Islet precursor cell (in vitro differentiated cells): ENCODE measurements at regions not wholly inside any gene's neighbourhood (a gene's known extent, or its start where the extent isn't known, plus 50 kb on each side); places are given as distances from the start of the nearest gene placed in this dataset.
"Not testable (repeated sequence)": the region's sequence is repeated elsewhere in the genome, so short reads cannot be mapped to it uniquely, and the experiment has no call there.

ENCODE experiments used
- DNase-seq: peaks from one replicate; pipeline ENCODE4 v3.0.0-alpha.2; 2018

DNA sequence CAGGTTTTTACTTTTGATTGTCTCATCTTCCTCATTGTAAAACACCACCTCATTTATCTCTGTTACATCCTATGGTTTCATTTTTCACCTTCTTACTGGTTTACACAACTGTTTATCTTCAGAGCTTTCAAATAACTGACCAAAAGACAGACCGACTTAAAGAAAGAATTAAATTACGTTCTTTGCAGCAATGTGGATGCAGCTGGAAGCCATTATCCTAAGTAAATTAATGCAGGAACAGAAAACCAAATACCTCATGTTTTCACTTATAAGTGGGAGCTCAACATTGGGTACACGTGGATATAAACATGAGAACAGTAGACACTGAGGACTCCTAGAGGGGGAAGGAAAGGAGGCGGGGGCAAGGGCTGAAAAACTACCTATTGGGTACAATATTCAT lies 729.0 kb upstream of the USP15 start:
- no peak for DNase-seq

DNA sequence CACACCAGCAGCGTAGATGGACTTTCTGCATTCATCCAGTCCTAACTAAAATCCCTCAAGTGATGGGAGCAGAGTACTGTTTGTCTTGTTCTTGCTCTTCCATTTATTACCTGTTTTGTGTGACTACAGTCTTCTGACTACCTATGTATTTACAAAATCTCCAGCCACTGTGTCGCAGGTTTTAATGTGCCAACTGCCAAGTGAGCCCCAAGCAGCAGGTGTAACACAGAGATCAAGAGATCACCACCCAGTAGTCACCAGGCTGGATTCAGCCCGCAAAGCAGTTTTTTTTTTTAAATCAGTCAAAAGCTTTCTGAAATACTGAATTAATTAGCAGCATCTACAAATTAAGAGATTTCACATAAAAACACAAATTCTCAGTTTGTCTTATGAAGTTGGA lies 724.1 kb upstream of the USP15 start:
- DNase-seq: no peak

DNA sequence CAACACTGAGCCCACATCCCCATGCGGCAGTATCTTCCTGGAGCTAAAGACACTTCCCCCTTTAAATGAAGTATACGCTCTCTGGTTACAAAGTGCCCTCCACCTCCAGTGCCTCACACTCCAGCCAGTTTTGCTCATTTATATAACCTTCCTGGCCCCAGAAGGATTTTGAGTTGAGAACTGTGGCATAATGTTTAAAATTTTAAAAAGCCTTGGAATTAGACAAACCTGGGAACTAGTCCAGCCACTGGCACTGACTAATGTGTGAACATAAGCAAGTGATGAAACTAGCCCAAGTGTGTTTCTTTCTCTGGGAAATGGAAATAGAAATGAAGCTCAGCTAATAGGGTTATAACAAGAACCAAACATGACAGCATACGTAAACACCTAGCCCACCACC lies 723.7 kb upstream of the USP15 start:
- DNase-seq: no peak

DNA sequence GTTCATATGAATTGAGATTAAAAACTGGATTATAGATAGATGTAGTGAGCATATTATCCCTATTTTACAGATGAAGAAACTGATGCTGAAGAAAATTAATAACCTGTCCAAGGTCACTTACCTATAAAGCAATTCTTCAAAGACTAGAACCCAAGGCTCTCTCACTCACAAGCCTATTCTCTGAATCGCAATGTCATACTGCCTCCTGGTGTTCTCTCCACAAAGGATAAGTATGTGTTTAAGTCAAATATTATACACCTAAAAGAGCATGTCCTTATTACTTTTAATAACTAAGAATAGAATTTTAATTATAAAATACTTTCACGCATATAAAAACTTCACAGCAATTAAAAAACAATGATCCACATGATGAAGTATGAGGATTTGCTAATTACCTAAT lies 721.3 kb upstream of the USP15 start:
- DNase-seq: no peak

DNA sequence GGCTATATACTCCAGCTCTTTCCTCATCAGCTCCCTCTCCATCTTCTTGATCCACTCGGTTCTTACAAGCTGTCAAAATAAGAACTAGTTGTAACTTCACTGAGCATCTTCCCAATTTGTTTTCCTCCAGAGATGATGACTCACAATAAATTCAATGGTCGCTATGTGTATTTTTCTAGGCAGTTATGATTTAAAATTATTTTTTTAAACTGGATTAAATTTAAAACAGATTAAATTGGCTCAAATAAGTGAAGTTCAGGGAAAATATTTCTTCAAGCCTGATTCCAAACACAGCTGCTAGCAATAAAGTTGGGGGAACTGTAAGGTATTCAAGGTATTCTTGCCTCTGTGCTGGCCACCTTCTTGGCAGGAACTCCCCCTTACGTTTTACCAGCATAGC lies 717.7 kb upstream of the USP15 start:
- DNase-seq: no peak

DNA sequence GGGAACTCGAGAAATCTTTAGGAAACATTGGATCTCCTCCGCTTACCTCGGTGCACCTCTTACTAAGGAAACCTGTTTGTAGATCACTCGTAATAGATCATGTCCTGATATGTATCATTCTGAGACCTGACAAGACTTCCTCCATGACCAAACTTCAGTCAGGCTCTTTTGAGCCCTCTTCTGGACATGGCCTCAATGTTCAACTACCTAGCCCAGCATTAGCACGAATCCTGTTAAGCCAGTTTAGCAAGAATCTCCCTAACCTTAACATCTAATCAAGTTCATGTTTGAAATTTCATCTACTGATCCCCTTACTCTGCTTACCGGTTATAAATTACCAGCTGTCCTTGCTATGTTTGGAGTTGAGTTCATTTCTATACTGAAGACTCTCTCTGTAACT lies 713.9 kb upstream of the USP15 start:
- peak; percentile 63 for DNase-seq

DNA sequence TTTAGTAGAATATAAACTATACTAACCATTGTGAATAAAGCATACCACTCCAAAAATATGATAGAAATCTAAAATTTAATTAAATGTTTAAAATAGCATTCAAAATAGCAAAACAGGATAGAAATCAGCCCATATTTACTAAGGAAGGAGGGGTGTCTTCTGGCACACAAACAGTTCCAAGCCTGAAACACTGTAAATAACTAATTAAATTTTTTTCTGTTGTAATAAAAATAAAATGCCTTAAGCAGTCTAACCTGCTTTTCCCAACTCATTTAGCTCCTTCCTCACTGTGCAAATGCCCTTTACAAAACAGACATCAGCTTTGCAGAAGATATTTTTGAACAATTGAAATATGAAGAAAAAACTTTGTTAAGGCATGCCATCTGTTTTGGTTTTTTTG lies 707.1 kb upstream of the USP15 start:
- no peak for DNase-seq

DNA sequence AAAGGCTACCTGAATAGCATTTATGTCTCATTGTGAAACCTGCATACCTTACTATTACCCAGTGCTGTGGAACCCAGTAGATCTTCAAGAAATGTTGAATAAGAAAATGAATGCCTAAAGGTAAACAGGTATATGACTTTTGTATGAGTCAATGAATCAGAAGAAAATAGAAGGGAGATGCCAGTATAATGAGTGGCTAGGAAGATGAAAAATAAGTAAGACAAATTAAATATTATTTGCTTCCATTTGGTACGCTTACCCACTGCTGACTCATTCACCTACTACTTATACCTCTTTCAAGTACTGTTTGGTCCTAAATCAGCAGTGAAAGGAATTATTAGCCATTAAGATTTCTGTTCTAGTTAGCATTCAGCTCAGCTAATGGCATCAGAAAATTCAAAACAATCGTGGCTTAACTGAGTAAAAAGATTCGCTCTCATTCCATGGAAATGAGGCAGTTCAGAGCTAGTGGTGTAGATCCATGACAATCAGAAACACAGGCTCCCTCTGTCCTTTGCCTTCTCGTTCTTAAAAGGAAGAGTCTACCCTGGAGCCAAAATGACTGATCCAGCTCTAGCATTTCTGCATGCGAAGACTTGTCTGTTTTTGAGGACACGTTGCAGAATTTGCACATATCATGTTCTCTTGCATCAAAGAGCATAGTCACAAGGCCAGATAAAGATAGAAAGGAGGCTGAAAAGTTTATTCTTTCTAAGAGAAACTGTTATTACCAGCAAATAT lies 705.8 kb upstream of the USP15 start:
- DNase-seq: no peak

DNA sequence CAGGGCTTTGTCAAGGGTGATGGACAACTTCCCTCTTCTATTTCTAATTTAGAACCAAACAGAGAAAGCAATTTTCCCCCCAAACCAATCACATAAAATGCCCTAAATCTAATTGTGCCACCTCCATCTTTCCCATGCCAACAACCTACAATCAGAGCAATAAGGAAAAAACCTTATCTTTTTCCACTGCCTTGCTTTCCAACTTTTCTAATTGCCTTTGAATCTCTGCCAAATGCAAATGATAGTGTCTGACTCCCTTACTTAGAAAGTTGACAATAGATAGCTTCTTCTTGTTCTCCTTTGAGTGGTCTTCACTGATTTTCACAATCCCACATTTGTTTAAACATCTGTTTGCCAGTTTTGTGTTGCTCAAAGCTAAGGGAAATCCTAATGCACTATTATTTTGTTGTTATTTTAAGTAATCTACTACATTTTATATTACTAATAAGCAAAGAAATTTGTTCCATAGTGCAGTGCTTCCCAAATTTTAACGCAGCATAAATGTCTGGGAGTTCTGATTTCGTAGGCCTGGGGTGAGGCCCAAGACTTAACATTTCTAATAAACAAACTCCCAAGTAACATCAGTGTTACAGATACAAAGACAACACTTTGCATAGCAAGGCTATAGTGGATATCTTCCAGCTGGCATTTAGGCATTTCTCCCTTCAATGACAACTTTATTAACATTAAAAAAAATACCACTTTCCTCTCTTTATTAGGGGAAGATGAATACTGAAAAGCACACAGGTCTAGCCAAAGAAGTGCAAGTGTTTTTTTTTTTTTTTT lies 696.3 kb upstream of the USP15 start:
- no peak for DNase-seq

DNA sequence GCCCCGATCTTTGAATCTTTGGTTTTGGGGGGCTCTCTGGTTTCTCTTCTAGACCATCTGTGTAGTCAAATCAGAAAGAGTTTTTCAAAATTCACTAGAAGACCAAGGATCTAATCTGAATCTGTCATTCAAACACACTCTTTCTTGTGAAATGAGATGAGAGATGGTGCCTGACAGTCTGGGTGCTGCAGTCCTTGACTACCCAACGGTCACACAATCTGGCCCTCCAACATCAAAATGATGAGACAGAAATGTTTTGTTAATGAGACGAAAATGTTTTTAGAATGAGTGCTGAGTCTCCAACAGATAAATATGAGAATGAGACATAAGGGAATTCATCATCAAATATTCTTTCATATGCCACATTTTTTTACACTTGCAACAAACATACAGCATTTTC lies 695.7 kb upstream of the USP15 start:
- DNase-seq: no peak

DNA sequence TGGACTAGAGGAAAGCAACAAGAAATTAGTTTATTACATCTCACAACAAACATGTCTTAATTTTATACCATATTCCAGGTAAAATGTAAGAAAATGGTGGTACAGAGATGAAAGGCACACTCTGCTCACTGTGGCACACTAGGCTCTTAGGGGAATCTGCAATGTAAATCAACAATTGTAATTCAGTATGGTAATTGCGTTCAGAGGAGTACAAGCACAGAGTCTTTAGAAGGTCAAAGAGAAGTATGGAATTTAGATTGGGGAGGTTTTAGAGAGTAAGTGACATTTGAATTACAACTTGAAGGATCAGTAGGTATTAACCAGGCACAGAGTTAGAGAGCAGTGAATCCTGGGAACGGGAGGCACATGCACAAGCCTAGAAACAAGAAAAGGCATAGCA lies 694.0 kb upstream of the USP15 start:
- DNase-seq: no peak

DNA sequence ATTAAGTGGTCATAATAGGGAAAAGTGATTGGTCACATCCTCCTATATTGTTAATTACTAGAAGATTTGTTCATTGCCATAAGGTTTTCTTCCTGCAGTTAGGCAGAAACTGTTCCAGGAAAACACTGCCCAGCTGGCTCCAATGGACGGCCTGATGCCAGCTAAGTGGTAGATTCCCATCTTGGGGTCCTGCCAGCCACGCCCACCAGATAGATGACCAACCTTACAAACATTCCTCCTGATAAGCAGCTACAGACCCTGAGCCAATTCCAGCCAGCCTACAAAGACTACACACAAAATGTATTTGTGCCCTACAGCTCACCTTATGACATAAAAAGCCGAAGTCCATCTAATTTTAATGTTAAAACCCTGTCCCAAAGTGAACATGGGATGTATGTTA lies 685.9 kb upstream of the USP15 start:
- no peak for DNase-seq

DNA sequence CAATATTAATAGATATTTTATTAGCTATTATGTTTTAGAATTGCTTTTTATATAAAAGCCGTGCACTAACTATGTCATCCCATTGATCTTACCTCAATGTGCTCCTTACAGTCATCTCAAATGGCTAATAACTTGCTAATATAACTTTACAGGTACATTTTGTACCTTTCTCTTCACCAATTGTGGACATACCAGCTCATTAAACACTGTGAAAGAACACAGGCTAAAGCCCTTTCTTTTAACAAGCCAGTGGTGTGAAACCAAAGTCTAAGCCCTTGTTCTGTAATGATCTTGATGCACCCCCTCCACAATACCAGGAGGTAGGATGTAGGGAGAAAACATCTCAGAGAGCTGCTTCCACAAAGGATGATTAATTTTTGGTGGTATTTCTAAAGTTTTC lies 675.3 kb upstream of the USP15 start:
- no peak for DNase-seq

DNA sequence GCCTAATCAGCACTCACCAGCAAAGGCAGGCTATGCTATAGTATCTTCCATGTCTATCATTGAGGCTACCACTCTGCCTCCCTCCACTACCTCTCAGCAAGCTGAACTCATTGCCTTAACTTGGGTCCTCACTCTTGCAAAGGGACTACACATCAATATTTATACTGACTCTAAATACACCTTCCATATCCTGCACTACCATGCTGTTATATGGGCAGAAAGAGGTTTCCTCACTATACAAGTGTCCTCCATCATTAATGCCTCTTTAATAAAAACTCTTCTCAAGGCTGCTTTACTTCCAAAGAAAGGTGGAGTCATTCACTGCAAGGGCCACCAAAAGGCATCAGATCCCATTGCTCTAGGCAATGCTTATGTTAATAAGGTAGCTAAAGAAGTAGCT lies 669.3 kb upstream of the USP15 start:
- not testable (repeated sequence) for DNase-seq

DNA sequence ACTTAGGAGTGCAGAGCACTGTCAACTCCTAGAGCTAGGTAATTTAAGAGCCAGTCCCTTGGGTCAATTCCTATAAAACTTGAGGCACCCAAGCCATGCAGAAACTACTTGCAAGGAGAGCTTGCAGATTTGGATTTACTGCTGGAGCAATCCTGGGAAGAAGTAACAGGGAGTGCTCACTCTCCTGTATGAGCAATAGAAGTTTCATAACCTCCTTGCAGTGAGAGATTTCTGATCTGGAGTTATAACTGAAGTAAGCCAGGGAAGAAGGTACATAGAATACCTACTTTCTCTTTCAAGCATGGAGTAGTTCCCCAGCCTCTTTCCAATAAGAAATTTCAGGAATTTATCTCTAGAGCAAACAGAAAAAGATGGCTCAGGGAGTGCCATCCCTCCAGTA lies 650.1 kb upstream of the USP15 start:
- DNase-seq: no peak

DNA sequence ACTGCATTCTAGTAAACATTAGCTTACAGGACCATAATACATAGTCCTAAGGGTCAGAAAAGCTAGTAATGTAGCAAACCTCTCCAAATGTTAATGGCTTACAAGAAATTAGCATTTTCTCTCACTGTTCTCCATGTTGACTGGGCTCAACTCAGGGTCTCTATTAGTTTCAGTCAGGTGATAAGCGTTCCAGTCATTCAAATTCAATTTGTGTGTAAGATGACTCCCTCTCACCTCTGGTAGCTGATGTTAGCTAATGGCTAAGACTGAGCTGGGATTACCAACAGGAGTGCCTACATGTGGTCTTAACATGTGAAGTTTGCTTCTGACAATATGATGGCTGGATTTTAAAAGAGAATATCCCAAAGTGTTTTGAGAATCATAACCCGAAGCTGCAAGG lies 630.5 kb upstream of the USP15 start:
- DNase-seq: no peak

DNA sequence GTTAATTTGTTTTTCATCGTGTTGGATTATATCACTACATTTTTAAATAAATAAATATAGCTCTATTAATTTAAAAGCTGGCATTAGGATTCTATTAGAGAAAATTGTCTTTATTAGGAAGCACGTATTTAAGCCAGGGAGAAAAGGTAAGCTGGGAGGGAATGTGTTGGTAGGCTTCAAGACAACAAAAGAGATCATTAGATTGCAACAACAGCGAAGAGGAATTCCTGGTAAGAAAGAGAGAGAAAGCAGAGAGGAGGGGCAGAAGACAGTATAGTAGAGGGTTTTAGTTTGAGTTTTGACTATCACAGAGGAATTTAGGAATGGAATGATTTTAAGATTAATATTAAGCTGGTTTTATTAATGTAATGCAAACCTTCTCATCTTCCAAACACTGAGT lies 613.6 kb upstream of the USP15 start:
- DNase-seq: no peak

DNA sequence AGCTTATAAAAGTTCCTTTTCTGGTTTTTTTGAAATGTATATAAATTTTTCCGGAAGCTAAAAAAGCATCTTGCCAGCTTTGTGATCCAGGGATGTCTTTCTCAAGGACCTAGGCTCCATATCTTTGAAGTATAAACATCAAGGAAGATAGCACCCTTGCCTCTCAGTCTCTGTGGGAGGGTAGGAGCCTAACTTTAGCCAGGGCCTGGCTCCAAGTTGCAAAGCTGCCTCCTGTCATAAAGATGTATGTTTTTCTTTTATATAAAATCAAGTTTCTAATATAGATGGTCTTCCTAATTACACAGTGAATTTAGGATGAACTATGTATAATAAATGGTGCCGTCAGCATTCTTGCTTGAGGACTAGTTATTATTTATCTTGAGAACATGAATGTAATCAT lies 612.6 kb upstream of the USP15 start:
- no peak for DNase-seq

DNA sequence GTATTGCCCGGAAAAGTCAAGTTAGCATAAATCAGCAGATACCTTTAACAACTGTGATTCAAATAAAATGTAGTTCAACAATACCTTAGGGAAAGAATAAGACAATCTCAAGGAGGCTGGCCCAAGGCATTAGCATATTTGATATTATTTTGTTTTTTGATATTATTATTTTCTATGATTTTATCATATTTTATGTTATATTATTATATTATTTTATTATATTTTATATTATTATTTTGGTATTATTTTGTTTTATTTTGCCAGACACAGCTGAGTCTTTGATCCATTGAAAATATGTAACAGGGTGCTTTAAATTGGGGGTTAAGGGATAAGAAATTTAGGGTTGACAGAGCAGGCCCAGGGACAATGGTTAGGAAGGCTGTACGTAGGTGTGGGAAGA lies 607.9 kb upstream of the USP15 start:
- DNase-seq: no peak

DNA sequence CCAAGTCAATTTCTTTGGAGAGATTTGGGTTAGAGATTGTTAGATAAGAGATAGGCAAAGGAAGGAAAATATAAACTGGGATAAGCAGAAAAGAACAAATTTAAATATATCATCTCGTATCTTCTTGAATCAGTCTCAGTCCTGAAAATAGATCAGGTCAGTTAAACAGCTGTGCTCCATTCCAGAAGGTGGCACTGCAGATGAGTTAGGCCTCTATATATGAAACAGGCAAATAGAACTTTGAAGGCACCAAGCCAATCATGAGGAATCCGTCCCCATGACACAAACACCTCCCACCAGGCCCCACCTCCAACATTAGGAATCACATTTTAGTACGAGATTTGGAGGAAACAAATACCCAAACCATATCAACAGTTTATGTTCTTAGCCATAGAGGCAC lies 605.5 kb upstream of the USP15 start:
- peak; percentile 58 for DNase-seq

DNA sequence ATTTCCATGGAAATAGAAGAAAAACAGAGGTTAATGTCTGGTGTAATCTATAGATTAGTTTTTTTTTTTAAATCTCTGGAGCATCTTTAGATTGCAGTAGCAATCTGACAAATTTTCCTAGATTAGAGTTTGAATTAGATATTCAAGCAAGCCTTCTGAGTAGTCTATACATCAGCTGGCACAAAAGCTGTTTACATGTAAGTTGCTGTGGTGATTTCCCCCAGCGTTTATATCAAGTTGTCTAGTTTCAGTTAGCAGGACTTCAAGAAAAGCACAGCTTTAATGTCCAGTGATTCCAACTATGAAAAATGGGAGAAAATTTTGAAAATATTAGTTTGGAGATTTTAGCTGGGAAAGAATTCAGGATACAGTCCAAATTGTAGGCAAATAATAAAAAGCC lies 605.0 kb upstream of the USP15 start:
- no peak for DNase-seq

DNA sequence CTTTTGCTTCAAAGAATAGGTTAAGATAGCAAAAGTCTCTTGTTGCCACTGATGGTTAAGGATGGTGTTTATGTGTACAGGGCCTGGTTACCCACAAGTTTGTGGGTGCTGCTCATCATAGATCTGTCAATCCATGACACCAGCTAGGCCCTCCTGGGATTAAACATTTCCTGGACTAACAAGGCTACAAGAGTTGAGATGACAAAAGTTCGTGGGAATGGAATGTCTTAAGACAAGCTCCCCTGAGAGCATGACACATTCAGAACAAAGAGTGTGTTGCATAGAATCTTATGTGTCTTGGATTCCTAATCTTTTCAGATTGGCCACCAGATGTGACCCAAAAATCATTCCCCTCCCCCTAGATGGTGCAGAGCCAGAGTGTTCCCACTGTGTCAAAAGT lies 592.5 kb upstream of the USP15 start:
- DNase-seq: no peak

DNA sequence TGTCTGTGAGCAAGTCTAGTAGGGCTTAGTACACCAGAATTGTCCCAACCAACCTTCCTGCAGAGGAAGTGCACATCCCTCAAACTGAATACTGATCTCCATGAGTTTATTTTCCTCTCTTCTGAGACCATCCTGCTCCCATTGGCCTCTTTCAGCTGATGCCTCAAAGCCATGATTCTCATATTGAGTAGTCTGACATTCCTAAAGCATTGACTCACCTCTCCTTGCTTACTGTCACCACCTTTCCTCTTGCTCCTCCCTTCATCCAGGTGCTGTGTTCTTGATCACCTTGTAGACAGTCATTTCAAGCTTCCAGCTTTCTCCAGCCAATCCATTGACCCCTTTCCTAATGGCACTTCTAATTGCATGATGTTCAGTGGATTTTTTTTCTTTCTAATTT lies 583.7 kb upstream of the USP15 start:
- peak; percentile 62 for DNase-seq

DNA sequence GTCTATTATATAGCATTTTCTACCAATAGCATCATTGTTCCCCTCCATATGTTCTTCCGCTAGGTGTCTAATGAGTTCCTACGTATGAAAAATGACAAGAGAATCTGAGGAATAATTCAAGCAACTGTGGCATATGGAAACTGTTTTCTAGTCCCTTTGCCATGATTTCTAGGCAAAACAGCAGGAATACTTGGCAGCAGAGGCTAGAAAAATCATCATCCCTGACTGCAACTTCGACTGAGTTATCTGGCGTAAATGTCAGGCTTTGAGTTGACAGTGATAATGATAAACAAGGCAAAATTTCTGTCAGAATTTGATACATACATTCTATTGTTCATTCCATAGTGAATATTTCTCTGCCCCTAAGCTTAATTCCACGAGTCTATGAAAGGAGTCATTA lies 572.8 kb upstream of the USP15 start:
- DNase-seq: no peak

DNA sequence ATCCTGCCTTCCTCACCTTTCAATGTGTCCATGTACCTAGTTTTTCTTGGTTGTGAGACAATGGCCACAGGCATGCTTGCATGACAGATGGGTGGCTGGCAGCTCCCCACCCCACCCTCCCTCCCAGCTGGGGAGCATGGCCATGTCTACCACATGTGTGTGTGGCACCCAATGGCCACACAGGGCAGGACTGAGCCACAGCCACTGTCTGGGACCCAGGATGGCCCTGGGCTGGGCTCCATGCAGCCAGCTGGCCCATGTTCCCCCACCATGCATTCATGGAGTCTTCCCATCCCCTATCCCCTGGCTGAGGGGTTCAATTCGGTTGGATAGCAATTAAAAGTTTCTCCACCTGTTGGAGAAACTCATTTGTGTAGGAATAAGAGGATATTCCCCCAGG lies 566.0 kb upstream of the USP15 start:
- no peak for DNase-seq
